ENCODE measurements at regions not wholly inside any gene's neighbourhood (a gene's known extent, or its start where the extent isn't known, plus 50 kb on each side); places are given as distances from the start of the nearest gene placed in this dataset.
"Not testable (repeated sequence)": the region's sequence is repeated elsewhere in the genome, so short reads cannot be mapped to it uniquely, and the experiment has no call there.

- Histone ChIP-seq H3K36me3 (ENCODE audit: low read depth, missing control alignments) (no peaks in the 10 kb centered on the region), H3K27me3 (no peaks in the 10 kb centered on the region), H3K4me3 (no peak overlapping the region), H3K9me3 (no peaks in the 10 kb centered on the region), H3K27ac (no peak overlapping the region), H3K4me1 (no peaks in the 10 kb centered on the region)
- intact Hi-C loops (cut with DNase I; ENCODE audit: low total_unique reads): no loop called here
- no peak for DNase-seq
- TF ChIP-seq CTCF (IDR thresholded peaks at IDR 0.05) (no peak), POLR2A (IDR thresholded peaks at IDR 0.05) (no peak)
Measured at GRCh38 chr9:82052081-82052480, 63.5 kb downstream of the SPATA31D1 start.

GRCh38 chr9:82054264-82055015 is 65.9 kb downstream of the SPATA31D1 start:
- no peaks in the 10 kb centered on the region for H3K27me3 ChIP-seq
- H3K36me3 ChIP-seq (ENCODE audit: low read depth, missing control alignments): no peaks in the 10 kb centered on the region
- intact Hi-C loops (cut with DNase I; ENCODE audit: low total_unique reads): no loop called here
- DNase-seq: no peak
- no peak for TF ChIP-seq CTCF (IDR thresholded peaks at IDR 0.05)
- TF ChIP-seq POLR2A (IDR thresholded peaks at IDR 0.05): no peak
- no peak overlapping the region for H3K4me3 ChIP-seq
- WGBS, 2 donors: 95 to 98% methylated on average over 11 to 25 of the region's 26 CpGs
- no peaks in the 10 kb centered on the region for H3K9me3 ChIP-seq
- no peak overlapping the region for H3K27ac ChIP-seq
- H3K4me1 ChIP-seq: no peaks in the 10 kb centered on the region

GRCh38 chr9:82057805-82058204 is 69.2 kb downstream of the SPATA31D1 start:
- no peak for DNase-seq
- intact Hi-C loops (cut with DNase I; ENCODE audit: low total_unique reads): no loop called here
- Histone ChIP-seq H3K27ac (no peak overlapping the region), H3K4me1 (no peaks in the 10 kb centered on the region), H3K4me3 (no peak overlapping the region), H3K9me3 (no peaks in the 10 kb centered on the region), H3K36me3 (ENCODE audit: low read depth, missing control alignments) (no peaks in the 10 kb centered on the region), H3K27me3 (no peaks in the 10 kb centered on the region)
- TF ChIP-seq CTCF (IDR thresholded peaks at IDR 0.05): no peak
- TF ChIP-seq POLR2A (IDR thresholded peaks at IDR 0.05): no peak
- 76 to 80% methylated on average over 4 to 5 of the region's 5 CpGs for WGBS, 2 donors

GRCh38 chr9:82061801-82062200 is 73.2 kb downstream of the SPATA31D1 start:
- H3K36me3 ChIP-seq (ENCODE audit: low read depth, missing control alignments); H3K9me3 ChIP-seq; H3K4me3 ChIP-seq; intact Hi-C loops (cut with DNase I; ENCODE audit: low total_unique reads); DNase-seq; H3K4me1 ChIP-seq; H3K27me3 ChIP-seq; H3K27ac ChIP-seq: not testable (repeated sequence)
- 90 to 94% methylated on average over 5 to 7 of the region's 7 CpGs for WGBS, 2 donors

- 91 to 95% methylated on average over 12 of the region's 12 CpGs for WGBS, 2 donors
- no peak for DNase-seq
- intact Hi-C loops (cut with DNase I; ENCODE audit: low total_unique reads): no loop called here
- no peaks in the 10 kb centered on the region for H3K36me3 ChIP-seq (ENCODE audit: low read depth, missing control alignments)
- no peaks in the 10 kb centered on the region for H3K27me3 ChIP-seq
- H3K9me3 ChIP-seq: no peaks in the 10 kb centered on the region
- TF ChIP-seq POLR2A (IDR thresholded peaks at IDR 0.05) (no peak), CTCF (IDR thresholded peaks at IDR 0.05) (no peak)
- H3K27ac ChIP-seq: no peak overlapping the region
- H3K4me3 ChIP-seq: no peak overlapping the region
- no peaks in the 10 kb centered on the region for H3K4me1 ChIP-seq
Measured at GRCh38 chr9:82062245-82062644, 73.7 kb downstream of the SPATA31D1 start.

Data from testis (tissue), 2 donors.